ENCODE measurements at regions not wholly inside any gene's neighbourhood (a gene's known extent, or its start where the extent isn't known, plus 50 kb on each side); places are given as distances from the start of the nearest gene placed in this dataset.

DNA sequence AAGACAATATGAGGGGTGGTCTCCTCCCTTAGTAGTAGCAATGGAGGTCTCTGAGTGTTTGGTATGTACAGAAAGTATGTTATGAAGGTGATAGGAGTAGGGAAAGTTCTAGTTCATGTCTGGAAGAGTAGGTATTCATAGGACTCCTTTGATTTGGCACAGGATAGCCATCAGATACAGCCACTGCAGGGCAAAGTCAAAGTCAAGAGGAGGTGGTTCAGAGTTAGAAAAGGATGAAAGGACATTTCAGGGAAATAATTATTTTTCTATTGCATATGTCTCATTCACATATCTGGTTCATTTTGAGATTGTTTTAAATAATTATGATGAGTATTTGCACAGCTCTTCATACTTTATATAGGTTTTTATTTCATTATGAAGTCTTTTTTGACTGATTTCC lies 381.1 kb downstream of the MFSD1 start:
- Histone ChIP-seq H3K27me3 (ENCODE audit: insufficient read depth, low read length) (no peaks in the 10 kb centered on the region), H3K4me3 (ENCODE audit: insufficient read depth, low read length) (no peak overlapping the region), H3K79me2 (ENCODE audit: insufficient read depth, low read length) (no peaks in the 10 kb centered on the region), H2AFZ (ENCODE audit: low read length) (no peak overlapping the region), H4K20me1 (ENCODE audit: insufficient read depth, low read length) (no peaks in the 10 kb centered on the region), H3K27ac (ENCODE audit: low read depth, low read length) (no peak overlapping the region), H3K4me2 (ENCODE audit: insufficient read depth, low read length) (no peak overlapping the region), H3K9me3 (ENCODE audit: low read depth, low read length) (no peaks in the 10 kb centered on the region), H3K4me1 (ENCODE audit: insufficient read depth, low read length) (no peaks in the 10 kb centered on the region), H3K36me3 (ENCODE audit: insufficient read depth, low read length) (no peaks in the 10 kb centered on the region)
- DNase-seq (ENCODE audit: insufficient read length, low spot score, missing footprints): no peak
- TF ChIP-seq, protein P1, sequence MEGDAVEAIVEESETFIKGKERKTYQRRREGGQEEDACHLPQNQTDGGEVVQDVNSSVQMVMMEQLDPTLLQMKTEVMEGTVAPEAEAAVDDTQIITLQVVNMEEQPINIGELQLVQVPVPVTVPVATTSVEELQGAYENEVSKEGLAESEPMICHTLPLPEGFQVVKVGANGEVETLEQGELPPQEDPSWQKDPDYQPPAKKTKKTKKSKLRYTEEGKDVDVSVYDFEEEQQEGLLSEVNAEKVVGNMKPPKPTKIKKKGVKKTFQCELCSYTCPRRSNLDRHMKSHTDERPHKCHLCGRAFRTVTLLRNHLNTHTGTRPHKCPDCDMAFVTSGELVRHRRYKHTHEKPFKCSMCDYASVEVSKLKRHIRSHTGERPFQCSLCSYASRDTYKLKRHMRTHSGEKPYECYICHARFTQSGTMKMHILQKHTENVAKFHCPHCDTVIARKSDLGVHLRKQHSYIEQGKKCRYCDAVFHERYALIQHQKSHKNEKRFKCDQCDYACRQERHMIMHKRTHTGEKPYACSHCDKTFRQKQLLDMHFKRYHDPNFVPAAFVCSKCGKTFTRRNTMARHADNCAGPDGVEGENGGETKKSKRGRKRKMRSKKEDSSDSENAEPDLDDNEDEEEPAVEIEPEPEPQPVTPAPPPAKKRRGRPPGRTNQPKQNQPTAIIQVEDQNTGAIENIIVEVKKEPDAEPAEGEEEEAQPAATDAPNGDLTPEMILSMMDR (IDR thresholded peaks at IDR 0.05; ENCODE audit: extremely low read depth, low read depth, low read length): no peak

DNA sequence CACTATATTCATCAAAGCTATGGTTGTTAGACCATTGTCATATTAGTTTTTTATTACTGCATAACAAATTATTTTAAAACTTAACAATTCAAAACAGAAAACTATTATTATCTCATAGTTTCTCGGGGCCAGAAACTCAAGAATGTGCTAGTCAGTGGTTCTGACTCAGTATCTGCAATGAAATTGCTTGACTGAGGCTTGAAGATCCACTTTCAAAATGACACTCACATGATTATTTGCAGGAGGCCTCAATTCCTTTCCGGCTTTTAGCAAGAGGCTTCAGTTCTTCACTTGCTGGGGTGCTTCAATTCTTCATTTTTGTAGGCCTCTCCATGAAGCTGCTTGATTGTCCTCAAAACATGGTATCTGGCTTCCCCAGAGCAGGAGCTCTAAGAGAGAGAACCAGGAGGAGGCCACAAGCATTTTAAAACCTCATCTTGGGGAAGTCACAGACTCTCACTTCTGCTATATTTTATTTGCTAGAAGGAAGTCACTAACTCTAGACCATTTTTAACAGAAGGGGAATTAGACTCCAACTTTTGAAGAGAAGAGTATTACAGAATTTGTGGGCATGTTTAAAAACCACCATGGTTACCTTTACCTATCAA lies 383.7 kb downstream of the MFSD1 start:
- H3K4me1 ChIP-seq (ENCODE audit: insufficient read depth, low read length): peaks cover 7% of the 10 kb centered on the region
- no peak for DNase-seq (ENCODE audit: insufficient read length, low spot score, missing footprints)
- no peak overlapping the region for H3K4me2 ChIP-seq (ENCODE audit: insufficient read depth, low read length)
- TF ChIP-seq, protein P1 (IDR thresholded peaks at IDR 0.05; ENCODE audit: extremely low read depth, low read depth, low read length): no peak
- H4K20me1 ChIP-seq (ENCODE audit: insufficient read depth, low read length): no peaks in the 10 kb centered on the region
- H3K79me2 ChIP-seq (ENCODE audit: insufficient read depth, low read length): no peaks in the 10 kb centered on the region
- no peaks in the 10 kb centered on the region for H3K36me3 ChIP-seq (ENCODE audit: insufficient read depth, low read length)
- H2AFZ ChIP-seq (ENCODE audit: low read length): no peak overlapping the region
- no peaks in the 10 kb centered on the region for H3K9me3 ChIP-seq (ENCODE audit: low read depth, low read length)
- H3K4me3 ChIP-seq (ENCODE audit: insufficient read depth, low read length): no peak overlapping the region
- H3K27ac ChIP-seq (ENCODE audit: low read depth, low read length): no peak overlapping the region
- no peaks in the 10 kb centered on the region for H3K27me3 ChIP-seq (ENCODE audit: insufficient read depth, low read length)

DNA sequence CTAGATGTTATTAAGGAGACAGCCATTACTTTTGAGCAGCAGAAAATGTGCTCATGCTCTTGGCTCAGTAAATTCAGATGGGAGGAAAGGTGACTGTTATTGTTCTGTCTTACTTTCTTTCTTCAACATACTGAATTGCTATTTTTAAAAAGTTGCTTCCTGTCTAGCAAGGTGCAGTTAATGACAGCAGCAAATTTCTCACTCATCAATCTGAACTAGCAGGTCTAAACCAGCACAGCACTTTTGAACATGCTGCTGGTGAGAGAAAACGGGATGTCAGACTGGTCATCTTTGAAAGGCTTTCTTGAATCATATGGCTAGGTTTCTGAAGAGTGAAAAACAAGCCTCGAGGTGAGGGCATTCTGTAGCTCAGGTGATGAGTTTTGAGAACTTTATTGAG lies 384.7 kb downstream of the MFSD1 start:
- Histone ChIP-seq H3K4me2 (ENCODE audit: insufficient read depth, low read length) (no peak overlapping the region), H3K4me1 (ENCODE audit: insufficient read depth, low read length) (peaks cover 17% of the 10 kb centered on the region), H3K27me3 (ENCODE audit: insufficient read depth, low read length) (no peaks in the 10 kb centered on the region), H3K9me3 (ENCODE audit: low read depth, low read length) (no peaks in the 10 kb centered on the region), H3K27ac (ENCODE audit: low read depth, low read length) (no peak overlapping the region), H3K4me3 (ENCODE audit: insufficient read depth, low read length) (no peak overlapping the region), H3K36me3 (ENCODE audit: insufficient read depth, low read length) (no peaks in the 10 kb centered on the region), H3K79me2 (ENCODE audit: insufficient read depth, low read length) (no peaks in the 10 kb centered on the region), H2AFZ (ENCODE audit: low read length) (no peak overlapping the region), H4K20me1 (ENCODE audit: insufficient read depth, low read length) (no peaks in the 10 kb centered on the region)
- DNase-seq (ENCODE audit: insufficient read length, low spot score, missing footprints): no peak
- TF ChIP-seq, protein P1 (IDR thresholded peaks at IDR 0.05; ENCODE audit: extremely low read depth, low read depth, low read length): no peak

- peaks cover 23% of the 10 kb centered on the region for H3K4me1 ChIP-seq (ENCODE audit: insufficient read depth, low read length)
- no peak for DNase-seq (ENCODE audit: insufficient read length, low spot score, missing footprints)
- H4K20me1 ChIP-seq (ENCODE audit: insufficient read depth, low read length): no peaks in the 10 kb centered on the region
- no peaks in the 10 kb centered on the region for H3K27me3 ChIP-seq (ENCODE audit: insufficient read depth, low read length)
- no peak overlapping the region for H3K27ac ChIP-seq (ENCODE audit: low read depth, low read length)
- H3K4me3 ChIP-seq (ENCODE audit: insufficient read depth, low read length): no peak overlapping the region
- no peaks in the 10 kb centered on the region for H3K36me3 ChIP-seq (ENCODE audit: insufficient read depth, low read length)
- H3K9me3 ChIP-seq (ENCODE audit: low read depth, low read length): no peaks in the 10 kb centered on the region
- TF ChIP-seq, protein P1 (IDR thresholded peaks at IDR 0.05; ENCODE audit: extremely low read depth, low read depth, low read length): no peak
- H2AFZ ChIP-seq (ENCODE audit: low read length): no peak overlapping the region
- no peak overlapping the region for H3K4me2 ChIP-seq (ENCODE audit: insufficient read depth, low read length)
- no peaks in the 10 kb centered on the region for H3K79me2 ChIP-seq (ENCODE audit: insufficient read depth, low read length)
Measured at GRCh38 chr3:159187232-159187631, 385.4 kb downstream of the MFSD1 start.

Data from osteoblast (primary cell).